ENCODE measurements at regions not wholly inside any gene's neighbourhood (a gene's known extent, or its start where the extent isn't known, plus 50 kb on each side); places are given as distances from the start of the nearest gene placed in this dataset.
"Not testable (repeated sequence)": the region's sequence is repeated elsewhere in the genome, so short reads cannot be mapped to it uniquely, and the experiment has no call there.

DNA sequence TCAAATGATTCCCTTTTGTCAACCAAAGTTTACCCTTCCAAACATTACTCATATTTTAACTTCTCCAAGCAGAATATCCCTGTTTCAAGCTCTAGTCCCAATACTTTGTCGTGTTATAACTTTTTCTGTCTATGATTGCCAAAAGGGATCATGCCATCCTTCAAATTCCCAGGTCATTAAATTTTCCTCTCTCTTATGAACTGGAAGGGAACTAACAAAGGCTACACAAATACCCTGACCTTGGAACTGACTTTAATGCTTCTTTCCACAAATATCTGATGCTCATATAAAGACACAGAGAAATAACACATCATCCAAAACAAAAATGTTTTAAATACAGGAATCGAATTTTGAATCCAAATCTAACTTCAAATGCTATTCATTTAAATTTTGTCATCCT is 1352.7 kb downstream of the CDH11 start:
- ATAC-seq (ENCODE audit: low FRiP score) (no peak), DNase-seq (ENCODE audit: low spot score) (no peak)
- TF ChIP-seq, protein P1, sequence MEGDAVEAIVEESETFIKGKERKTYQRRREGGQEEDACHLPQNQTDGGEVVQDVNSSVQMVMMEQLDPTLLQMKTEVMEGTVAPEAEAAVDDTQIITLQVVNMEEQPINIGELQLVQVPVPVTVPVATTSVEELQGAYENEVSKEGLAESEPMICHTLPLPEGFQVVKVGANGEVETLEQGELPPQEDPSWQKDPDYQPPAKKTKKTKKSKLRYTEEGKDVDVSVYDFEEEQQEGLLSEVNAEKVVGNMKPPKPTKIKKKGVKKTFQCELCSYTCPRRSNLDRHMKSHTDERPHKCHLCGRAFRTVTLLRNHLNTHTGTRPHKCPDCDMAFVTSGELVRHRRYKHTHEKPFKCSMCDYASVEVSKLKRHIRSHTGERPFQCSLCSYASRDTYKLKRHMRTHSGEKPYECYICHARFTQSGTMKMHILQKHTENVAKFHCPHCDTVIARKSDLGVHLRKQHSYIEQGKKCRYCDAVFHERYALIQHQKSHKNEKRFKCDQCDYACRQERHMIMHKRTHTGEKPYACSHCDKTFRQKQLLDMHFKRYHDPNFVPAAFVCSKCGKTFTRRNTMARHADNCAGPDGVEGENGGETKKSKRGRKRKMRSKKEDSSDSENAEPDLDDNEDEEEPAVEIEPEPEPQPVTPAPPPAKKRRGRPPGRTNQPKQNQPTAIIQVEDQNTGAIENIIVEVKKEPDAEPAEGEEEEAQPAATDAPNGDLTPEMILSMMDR (IDR thresholded peaks at IDR 0.05) = no peak

DNA sequence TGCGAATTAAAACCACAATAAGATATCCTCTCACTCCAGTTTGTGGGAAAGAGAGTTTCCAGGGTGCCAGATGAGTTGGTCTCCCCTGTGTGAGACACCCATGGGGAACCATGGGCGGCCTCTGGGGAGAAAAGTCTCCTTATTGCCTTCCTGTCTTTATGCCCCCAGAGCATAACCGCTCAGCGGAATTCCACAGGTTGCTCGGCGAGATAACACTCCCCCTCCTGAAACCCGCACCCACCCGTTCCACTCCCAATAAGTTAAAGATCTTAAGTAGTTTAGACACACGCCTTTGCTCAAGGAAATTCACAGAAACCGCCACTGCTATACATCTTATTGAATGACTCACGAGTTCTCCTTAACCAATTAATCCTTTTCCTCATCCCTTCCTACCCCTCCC is 1361.6 kb downstream of the CDH11 start:
- not testable (repeated sequence) for ATAC-seq (ENCODE audit: low FRiP score); DNase-seq (ENCODE audit: low spot score)

DNA sequence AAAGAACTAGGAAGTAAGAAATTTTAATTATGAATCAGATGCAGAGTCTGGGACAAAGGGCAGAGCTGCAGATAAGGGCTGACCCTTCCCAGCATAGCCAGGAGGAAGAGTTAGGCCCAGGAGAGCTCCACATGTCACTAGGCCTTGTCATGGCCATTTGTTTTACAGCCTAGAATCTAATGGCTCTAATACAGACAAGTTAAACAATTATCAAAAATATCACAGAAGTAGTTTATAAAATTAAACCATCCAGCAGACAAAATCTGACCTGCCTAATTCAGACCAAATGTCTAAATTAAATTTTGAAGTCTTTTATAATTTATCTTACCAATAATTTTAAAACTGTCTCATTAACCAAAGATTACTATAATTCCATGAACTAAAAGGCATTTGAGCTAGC is 1369.5 kb downstream of the CDH11 start:
- TF ChIP-seq, protein P1 (IDR thresholded peaks at IDR 0.05) = no peak
- no peak for ATAC-seq (ENCODE audit: low FRiP score)
- no peak for DNase-seq (ENCODE audit: low spot score)

DNA sequence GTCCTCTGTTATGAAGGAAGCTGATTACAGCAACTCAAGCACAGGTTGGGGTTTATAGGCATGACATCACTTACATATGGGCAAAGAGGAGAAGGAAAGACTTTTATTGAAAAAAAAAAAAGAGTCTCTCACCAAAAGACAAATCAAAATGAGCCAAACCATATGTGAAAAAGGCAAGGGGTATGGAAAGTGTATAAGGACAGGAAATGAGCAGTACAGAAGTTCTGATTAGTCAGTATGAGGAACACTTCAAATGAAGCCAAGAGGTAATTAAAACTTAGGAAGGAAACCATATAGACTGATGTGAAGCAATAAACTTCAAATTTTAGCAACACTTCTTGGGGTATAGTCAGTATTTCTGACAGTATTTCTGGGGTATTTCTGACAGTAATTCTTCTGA is 1372.6 kb downstream of the CDH11 start:
- ATAC-seq (ENCODE audit: low FRiP score) (no peak), DNase-seq (ENCODE audit: low spot score) (no peak)
- TF ChIP-seq, protein P1 (IDR thresholded peaks at IDR 0.05) = no peak

DNA sequence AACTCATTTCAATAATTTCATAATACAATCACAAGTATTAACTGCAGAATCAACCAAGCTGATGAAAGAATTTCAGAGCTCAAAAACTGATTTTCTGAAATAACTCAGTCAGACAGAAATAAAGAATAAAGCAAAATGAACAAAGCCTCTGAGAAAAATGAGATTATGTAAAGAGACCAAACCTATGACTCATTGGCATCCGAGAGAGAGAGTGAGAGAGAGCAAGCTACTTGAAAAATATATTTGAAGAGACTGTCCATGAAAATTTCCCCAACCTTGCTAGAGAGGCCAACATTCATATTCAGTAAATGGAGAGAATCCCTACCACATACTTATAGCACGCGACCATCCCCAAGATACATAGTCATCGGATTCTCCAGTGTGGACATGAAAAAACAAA is 1376.4 kb downstream of the CDH11 start:
- ATAC-seq (ENCODE audit: low FRiP score) (no peak), DNase-seq (ENCODE audit: low spot score) (no peak)
- TF ChIP-seq, protein P1 (IDR thresholded peaks at IDR 0.05) = no peak

DNA sequence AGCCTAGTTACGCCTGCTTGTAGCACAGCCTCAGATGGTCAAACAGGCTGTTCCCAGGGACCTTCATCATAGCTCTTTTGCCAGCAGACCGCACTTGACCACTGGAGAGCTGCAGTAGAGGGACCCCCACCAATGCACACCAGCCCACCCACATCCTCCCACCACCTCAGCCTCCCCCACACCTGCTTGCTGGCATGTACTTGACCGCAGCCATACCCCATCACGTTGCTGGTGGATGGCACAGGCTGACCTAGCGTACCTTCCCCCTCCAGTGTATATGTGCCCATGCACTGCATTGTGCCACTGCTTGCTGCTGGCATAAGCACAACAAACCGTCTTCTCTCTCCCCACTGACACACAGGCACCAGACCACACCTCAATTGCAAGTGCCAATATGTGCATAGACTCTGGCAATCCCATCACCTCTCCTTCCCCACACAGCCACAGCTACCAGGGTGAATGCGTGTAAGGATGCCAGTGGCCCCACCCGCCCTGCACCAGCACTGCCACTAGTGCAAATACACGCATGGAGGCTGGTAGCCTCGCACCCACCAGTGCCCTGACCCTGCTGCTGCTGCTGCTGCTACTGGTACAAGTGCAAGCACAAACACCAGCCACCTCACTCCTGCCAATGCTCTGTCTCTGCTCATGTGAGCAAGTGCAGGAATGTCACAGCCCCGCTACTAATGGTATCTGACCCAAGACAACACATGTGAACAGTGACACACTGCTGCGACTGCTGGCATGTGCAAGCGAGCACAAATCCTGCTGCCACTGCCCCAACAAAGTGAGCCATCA is 1377.6 kb downstream of the CDH11 start:
- TF ChIP-seq, protein P1 (IDR thresholded peaks at IDR 0.05) = no peak
- ATAC-seq (ENCODE audit: low FRiP score) (no peak), DNase-seq (ENCODE audit: low spot score) (no peak)

DNA sequence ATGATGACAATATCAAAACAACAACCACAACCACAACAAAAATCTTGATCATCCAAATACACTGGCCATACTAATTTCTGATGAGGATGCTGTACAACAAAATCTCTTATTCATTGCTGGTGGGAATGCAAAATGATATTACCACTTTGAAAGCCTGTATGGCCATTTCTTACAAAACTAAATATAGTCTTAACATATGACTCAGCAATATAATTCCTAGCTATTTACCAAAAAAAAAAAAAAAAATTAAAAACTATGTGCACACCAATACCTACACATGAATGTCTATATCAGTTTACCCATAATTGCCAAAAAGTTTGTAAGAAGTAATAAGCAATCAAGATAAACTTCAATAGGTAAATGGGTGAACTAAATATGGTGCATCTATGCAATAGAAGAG is 1379.7 kb downstream of the CDH11 start:
- ATAC-seq (ENCODE audit: low FRiP score) = no peak
- TF ChIP-seq, protein P1 (IDR thresholded peaks at IDR 0.05) = no peak
- no peak for DNase-seq (ENCODE audit: low spot score)

Data from omental fat pad (tissue), 3 donors.